ENCODE measurements at regions not wholly inside any gene's neighbourhood (a gene's known extent, or its start where the extent isn't known, plus 50 kb on each side); places are given as distances from the start of the nearest gene placed in this dataset.

DNA sequence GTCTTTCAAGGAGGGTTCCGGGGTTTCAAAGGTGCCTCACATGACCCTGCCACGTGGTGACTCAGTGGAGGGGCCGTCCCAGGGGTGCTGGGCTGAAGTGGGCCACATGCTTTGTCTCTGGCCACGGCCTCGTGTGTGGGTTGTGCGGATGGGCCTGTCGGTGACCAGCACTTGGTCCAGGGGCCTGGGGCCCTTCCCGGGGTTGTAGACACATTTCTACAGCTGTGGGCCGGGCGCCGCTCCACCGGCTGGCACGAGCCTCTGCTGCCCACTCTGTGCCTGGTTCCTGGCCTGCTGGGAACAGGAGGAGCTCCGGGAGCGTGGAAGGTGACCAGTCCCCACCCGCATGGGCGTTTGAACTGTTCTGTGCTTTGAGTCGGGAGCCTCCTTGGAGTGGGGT, 75.4 kb upstream of the TTC34 start:
- TF ChIP-seq, protein P1, sequence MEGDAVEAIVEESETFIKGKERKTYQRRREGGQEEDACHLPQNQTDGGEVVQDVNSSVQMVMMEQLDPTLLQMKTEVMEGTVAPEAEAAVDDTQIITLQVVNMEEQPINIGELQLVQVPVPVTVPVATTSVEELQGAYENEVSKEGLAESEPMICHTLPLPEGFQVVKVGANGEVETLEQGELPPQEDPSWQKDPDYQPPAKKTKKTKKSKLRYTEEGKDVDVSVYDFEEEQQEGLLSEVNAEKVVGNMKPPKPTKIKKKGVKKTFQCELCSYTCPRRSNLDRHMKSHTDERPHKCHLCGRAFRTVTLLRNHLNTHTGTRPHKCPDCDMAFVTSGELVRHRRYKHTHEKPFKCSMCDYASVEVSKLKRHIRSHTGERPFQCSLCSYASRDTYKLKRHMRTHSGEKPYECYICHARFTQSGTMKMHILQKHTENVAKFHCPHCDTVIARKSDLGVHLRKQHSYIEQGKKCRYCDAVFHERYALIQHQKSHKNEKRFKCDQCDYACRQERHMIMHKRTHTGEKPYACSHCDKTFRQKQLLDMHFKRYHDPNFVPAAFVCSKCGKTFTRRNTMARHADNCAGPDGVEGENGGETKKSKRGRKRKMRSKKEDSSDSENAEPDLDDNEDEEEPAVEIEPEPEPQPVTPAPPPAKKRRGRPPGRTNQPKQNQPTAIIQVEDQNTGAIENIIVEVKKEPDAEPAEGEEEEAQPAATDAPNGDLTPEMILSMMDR (IDR thresholded peaks at IDR 0.05; ENCODE audit: insufficient read depth, low read depth, low read length) = no peak
- TF ChIP-seq EZH2 (IDR thresholded peaks at IDR 0.05; ENCODE audit: insufficient read depth, low read length) = no peak
